ENCODE measurements at regions not wholly inside any gene's neighbourhood (a gene's known extent, or its start where the extent isn't known, plus 50 kb on each side); places are given as distances from the start of the nearest gene placed in this dataset.

DNA sequence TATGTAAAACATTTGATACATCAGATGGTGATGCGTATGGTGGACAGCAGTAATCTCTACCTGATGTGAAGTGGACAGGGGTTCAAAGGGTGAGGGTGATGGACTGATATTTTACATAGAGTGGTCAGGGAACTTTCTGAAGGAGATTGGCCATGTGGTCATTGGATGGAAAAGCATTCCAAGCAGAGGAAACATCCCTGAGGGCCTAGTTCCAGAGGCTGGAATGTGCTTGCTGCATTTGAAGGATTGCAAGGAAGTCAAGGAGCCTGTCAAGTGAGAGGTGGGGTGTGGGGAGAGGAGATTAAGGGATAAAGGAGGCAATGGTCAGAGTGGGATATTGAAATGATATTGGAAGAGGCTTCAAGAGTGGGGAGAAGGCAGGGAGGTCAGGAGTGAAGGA lies 151.9 kb upstream of the NTM start:
- TF ChIP-seq, protein P1, sequence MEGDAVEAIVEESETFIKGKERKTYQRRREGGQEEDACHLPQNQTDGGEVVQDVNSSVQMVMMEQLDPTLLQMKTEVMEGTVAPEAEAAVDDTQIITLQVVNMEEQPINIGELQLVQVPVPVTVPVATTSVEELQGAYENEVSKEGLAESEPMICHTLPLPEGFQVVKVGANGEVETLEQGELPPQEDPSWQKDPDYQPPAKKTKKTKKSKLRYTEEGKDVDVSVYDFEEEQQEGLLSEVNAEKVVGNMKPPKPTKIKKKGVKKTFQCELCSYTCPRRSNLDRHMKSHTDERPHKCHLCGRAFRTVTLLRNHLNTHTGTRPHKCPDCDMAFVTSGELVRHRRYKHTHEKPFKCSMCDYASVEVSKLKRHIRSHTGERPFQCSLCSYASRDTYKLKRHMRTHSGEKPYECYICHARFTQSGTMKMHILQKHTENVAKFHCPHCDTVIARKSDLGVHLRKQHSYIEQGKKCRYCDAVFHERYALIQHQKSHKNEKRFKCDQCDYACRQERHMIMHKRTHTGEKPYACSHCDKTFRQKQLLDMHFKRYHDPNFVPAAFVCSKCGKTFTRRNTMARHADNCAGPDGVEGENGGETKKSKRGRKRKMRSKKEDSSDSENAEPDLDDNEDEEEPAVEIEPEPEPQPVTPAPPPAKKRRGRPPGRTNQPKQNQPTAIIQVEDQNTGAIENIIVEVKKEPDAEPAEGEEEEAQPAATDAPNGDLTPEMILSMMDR (IDR thresholded peaks at IDR 0.05), result no peak
- no peak for TF ChIP-seq POLR2A (IDR thresholded peaks at IDR 0.05)
